Stimulated activated naive CD8-positive, alpha-beta T cell treated with anti-CD3 and anti-CD28 coated beads, Interleukin-15, Interleukin-2, amounts not matched to agents 100 U/mL and 50 U/mL, for 24 hours (primary cell): ENCODE measurements at regions not wholly inside any gene's neighbourhood (a gene's known extent, or its start where the extent isn't known, plus 50 kb on each side); places are given as distances from the start of the nearest gene placed in this dataset.
"Not testable (repeated sequence)": the region's sequence is repeated elsewhere in the genome, so short reads cannot be mapped to it uniquely, and the experiment has no call there.

Experiments
- ATAC-seq: fragments of 150-1000 bp; cut with Tn5 transposase; one replicate; pipeline ENCODE4 v1.10.0; 2021
- DNase-seq: peaks from one replicate; pipeline ENCODE4 v3.0.0; 2021

GRCh38 chr3:6281662-6282061 lies 579.3 kb upstream of the GRM7 start:
- ATAC-seq (no peak), DNase-seq (no peak)

- ATAC-seq (no peak), DNase-seq (no peak)
Observed at GRCh38 chr3:6282918-6283317, 578.0 kb upstream of the GRM7 start.

- ATAC-seq (no peak), DNase-seq (no peak)
Observed at GRCh38 chr3:6287088-6287875, 573.6 kb upstream of the GRM7 start.

- ATAC-seq: no peak
- no peak for DNase-seq
Observed at GRCh38 chr3:6301626-6302025, 559.3 kb upstream of the GRM7 start.

- ATAC-seq: no peak
- no peak for DNase-seq
Observed at GRCh38 chr3:6315906-6316305, 545.0 kb upstream of the GRM7 start.

- no peak for ATAC-seq
- DNase-seq: no peak
Observed at GRCh38 chr3:6321999-6322398, 538.9 kb upstream of the GRM7 start.

- DNase-seq: no peak
- no peak for ATAC-seq
Observed at GRCh38 chr3:6326771-6327170, 534.1 kb upstream of the GRM7 start.

GRCh38 chr3:6340980-6341325 lies 520.0 kb upstream of the GRM7 start:
- not testable (repeated sequence) for ATAC-seq

GRCh38 chr3:6351752-6352151 lies 509.2 kb upstream of the GRM7 start:
- DNase-seq: no peak
- no peak for ATAC-seq

More at GRCh38 chr3:6340980-6341325, 520.0 kb upstream of the GRM7 start:
- not testable (repeated sequence) for DNase-seq

- ATAC-seq (no peak), DNase-seq (no peak)
Observed at GRCh38 chr3:6354653-6355052, 506.3 kb upstream of the GRM7 start.

- DNase-seq (no peak), ATAC-seq (no peak)
Observed at GRCh38 chr3:6362406-6362805, 498.5 kb upstream of the GRM7 start.

GRCh38 chr3:6367171-6367570 lies 493.7 kb upstream of the GRM7 start:
- ATAC-seq (no peak), DNase-seq (no peak)

- ATAC-seq (no peak), DNase-seq (no peak)
Observed at GRCh38 chr3:6392123-6392522, 468.8 kb upstream of the GRM7 start.

- no peak for ATAC-seq
- no peak for DNase-seq
Observed at GRCh38 chr3:6394944-6395343, 466.0 kb upstream of the GRM7 start.

- ATAC-seq (no peak), DNase-seq (no peak)
Observed at GRCh38 chr3:6396631-6397030, 464.3 kb upstream of the GRM7 start.

- DNase-seq, ATAC-seq: not testable (repeated sequence)
Observed at GRCh38 chr3:6402666-6403065, 458.2 kb upstream of the GRM7 start.

GRCh38 chr3:6406923-6407322 lies 454.0 kb upstream of the GRM7 start:
- not testable (repeated sequence) for DNase-seq, ATAC-seq

- DNase-seq (no peak), ATAC-seq (no peak)
Observed at GRCh38 chr3:6416049-6416661, 444.8 kb upstream of the GRM7 start.

GRCh38 chr3:6417174-6417573 lies 443.7 kb upstream of the GRM7 start:
- ATAC-seq (no peak), DNase-seq (no peak)

GRCh38 chr3:6418485-6418884 lies 442.4 kb upstream of the GRM7 start:
- no peak for ATAC-seq
- DNase-seq: no peak

- no peak for DNase-seq
- ATAC-seq: no peak
Observed at GRCh38 chr3:6421666-6422445, 439.1 kb upstream of the GRM7 start.

GRCh38 chr3:6425289-6425820 lies 435.6 kb upstream of the GRM7 start:
- ATAC-seq (no peak), DNase-seq (no peak)

- not testable (repeated sequence) for ATAC-seq, DNase-seq
Observed at GRCh38 chr3:6428276-6428675, 432.6 kb upstream of the GRM7 start.
